RWPE1 (cell line): ENCODE measurements at regions not wholly inside any gene's neighbourhood (a gene's known extent, or its start where the extent isn't known, plus 50 kb on each side); places are given as distances from the start of the nearest gene placed in this dataset.

Experiments
- CTCF ChIA-PET: fragments of 350-600 bp; sonication (Branson Sonifier 250); formaldehyde crosslinking; extraction: SDS; loops from one replicate; lab custom pipeline; 2021; lab: Yijun Ruan, JAX
- POLR2A ChIA-PET: fragments of 400-600 bp; formaldehyde crosslinking; extraction: SDS; loops from one replicate; lab custom pipeline; 2020; ENCODE audit warnings: antibody characterized with exemption; ENCODE audit not compliant: low non-redundant PET; lab: Yijun Ruan, JAX
- DNase-seq: peaks from one replicate; pipeline ENCODE4 v3.0.0; 2012; ENCODE audit warnings: low spot score
- H3K27ac ChIP-seq: fragments of 450-650 bp; 2 replicates; pipeline ENCODE4 v1.5.1; 2017
- TF ChIP-seq, protein P1 (sequence below): fragments of 450-650 bp; conservative IDR thresholded peaks from 2 replicates; pipeline ENCODE4 v1.5.1; 2017; ENCODE audit warnings: low read depth, mild to moderate bottlenecking

DNA sequence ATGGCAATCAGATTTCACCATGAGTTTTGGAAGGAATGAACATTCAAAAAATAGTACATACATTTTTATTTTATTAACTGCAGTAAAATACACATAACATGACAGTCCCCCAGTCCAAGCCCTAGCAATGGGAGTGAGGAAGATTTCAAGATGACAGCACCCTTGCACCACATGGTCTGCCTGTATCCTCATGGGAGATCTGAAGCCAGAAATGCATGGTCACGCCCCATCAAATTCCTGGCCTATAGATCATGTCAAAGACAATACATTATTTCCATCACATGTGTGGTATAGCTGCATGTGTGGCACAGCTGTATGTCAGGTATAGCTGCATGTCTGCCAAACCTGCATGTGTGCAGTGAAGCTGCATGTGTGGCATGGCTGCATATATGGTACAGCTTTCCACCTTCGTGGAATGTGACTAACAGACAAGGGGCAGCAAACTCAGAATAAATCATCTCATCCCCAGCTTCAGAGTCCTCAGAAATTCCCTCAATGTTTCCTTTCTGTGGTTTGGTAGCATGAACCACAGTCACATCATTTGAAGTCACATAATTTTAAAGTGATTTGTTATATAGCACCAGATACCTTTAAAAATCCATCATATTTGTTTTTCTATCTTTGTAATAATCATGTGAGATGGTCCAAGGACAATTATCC, 518.2 kb upstream of the SOX11 start:
- H3K27ac ChIP-seq, result no peak overlapping the region
- TF ChIP-seq, protein P1, sequence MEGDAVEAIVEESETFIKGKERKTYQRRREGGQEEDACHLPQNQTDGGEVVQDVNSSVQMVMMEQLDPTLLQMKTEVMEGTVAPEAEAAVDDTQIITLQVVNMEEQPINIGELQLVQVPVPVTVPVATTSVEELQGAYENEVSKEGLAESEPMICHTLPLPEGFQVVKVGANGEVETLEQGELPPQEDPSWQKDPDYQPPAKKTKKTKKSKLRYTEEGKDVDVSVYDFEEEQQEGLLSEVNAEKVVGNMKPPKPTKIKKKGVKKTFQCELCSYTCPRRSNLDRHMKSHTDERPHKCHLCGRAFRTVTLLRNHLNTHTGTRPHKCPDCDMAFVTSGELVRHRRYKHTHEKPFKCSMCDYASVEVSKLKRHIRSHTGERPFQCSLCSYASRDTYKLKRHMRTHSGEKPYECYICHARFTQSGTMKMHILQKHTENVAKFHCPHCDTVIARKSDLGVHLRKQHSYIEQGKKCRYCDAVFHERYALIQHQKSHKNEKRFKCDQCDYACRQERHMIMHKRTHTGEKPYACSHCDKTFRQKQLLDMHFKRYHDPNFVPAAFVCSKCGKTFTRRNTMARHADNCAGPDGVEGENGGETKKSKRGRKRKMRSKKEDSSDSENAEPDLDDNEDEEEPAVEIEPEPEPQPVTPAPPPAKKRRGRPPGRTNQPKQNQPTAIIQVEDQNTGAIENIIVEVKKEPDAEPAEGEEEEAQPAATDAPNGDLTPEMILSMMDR, result no peak
- ChIA-PET CTCF (no interaction called here), POLR2A (no interaction called here)
- DNase-seq, result no peak

DNA sequence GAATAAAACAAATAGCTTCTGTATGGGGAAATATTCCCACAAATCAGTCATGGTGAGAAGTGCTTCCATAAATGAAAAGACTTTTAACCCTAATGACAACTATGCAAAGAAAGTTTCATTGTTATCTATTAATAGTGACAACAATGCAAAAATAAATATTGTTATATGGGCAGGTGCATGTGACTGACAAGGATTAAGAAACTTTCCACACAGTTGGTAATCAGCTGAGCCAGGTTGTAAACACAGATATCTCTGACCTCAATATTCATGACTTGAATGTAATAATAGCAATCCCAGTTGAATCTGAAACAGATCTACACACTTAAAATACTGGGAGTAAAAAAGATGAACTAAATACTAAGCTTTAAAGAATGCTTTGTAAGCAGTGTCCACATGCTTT, 517.0 kb upstream of the SOX11 start:
- no peak for DNase-seq
- TF ChIP-seq, protein P1, result no peak
- CTCF ChIA-PET, result no interaction called here
- no peak overlapping the region for H3K27ac ChIP-seq
- POLR2A ChIA-PET, result no interaction called here

DNA sequence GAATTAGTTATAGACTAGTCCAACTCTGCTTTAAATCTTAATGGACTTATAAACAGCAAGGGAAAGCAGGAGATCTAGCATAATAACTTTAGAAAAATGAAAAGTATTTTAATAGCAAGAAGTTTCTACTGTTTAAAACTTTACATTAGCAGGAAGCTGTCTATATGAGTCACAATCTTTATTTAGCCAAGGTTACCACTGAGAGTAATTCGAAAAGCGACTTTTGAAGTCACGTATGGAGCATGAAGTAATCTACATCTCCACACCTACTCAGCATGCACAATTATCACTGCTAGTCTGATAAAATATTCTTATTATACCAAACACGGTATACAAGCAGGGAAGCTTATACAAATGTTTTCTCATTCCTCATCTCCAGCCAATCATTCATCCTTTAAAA, 515.4 kb upstream of the SOX11 start:
- POLR2A ChIA-PET, result no interaction called here
- no peak overlapping the region for H3K27ac ChIP-seq
- TF ChIP-seq, protein P1, result no peak
- DNase-seq, result no peak
- CTCF ChIA-PET, result no interaction called here

DNA sequence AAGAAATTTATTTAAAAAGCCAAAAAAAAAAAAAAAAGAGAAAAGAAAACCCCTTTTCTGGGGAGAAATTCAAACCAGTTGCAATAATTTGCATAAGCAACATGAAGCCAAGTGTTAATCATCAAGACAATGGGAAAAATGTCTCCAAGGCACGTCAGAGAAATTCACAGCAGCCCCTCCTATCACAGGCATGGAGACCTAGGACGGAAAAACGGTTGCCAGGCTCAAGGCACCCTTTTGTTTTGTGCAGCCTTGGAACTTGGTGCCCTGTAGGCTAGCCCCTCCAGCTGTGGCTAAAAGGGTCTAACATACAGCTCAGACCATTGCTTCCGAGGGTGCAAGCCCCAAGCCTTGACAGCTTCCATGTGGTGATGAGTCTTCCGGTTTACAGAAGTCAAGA, 509.2 kb upstream of the SOX11 start:
- DNase-seq, result no peak
- TF ChIP-seq, protein P1, result no peak
- ChIA-PET CTCF (no interaction called here), POLR2A (no interaction called here)
- no peak overlapping the region for H3K27ac ChIP-seq

DNA sequence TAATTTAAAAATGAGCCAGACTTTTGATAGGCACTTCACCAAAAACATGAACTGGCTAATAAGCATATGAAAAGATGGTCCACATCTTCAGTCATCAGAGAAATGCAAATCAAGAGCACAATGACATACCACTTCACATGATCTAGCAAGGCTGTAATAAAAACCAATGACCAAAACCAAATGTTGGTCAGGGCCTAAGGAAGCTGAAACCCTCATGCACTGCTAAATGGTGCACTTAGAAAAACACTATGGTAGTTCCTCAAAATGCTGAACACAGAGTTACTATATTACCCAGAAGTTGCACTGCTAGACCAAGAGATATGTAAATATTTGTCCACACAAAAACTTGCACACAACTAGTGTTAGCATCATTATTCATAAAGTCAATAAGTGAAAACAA, 504.9 kb upstream of the SOX11 start:
- POLR2A ChIA-PET, result no interaction called here
- CTCF ChIA-PET, result no interaction called here
- no peak for DNase-seq
- TF ChIP-seq, protein P1, result no peak
- H3K27ac ChIP-seq, result no peak overlapping the region

DNA sequence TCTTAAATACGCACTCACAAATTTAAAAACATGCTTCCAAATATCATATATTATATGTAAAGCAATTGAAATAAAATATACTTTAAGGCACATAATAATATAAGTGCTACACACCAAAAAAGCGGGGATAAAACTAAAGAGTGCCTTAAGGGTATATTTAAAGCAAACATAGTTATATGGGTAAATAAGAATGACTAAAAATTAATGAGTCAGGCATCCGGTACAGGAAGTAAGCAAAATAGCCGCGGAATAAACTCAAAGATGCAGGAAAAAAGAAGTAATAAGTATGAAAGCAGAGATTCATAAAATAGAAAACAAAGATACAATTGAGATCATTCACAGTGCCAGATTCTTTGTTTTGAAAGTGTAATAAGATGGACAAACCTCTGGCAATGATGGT, 503.5 kb upstream of the SOX11 start:
- CTCF ChIA-PET, result no interaction called here

More for the DNA sequence above, 503.5 kb upstream of the SOX11 start:
- H3K27ac ChIP-seq, result no peak overlapping the region
- DNase-seq, result no peak
- POLR2A ChIA-PET, result no interaction called here
- TF ChIP-seq, protein P1, result no peak
